ENCODE measurements at regions not wholly inside any gene's neighbourhood (a gene's known extent, or its start where the extent isn't known, plus 50 kb on each side); places are given as distances from the start of the nearest gene placed in this dataset.

DNA sequence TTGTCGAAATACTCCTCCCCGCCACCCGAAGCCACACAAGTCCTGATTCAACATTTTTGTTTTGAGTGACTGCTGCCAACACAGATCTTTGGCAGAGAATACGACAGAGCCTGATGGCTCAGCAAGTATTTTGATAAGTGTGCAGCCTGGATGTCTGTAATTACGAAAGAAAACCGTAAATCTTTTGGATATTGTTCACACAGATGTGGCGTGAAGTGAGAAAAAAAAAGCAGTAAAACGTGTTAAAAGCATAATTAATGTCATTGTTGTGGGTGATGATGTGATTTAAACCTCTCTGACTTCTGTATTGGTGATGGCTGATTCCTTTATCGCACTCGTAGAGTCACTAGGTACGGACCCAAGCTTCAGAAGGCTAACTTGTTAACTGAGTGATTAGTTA, 98.7 kb downstream of the PHETA1 start:
- H3K9me3 ChIP-seq (ENCODE audit: control insufficient read depth, insufficient read depth, low read length), result no peaks in the 10 kb centered on the region
- TF ChIP-seq, protein P1, sequence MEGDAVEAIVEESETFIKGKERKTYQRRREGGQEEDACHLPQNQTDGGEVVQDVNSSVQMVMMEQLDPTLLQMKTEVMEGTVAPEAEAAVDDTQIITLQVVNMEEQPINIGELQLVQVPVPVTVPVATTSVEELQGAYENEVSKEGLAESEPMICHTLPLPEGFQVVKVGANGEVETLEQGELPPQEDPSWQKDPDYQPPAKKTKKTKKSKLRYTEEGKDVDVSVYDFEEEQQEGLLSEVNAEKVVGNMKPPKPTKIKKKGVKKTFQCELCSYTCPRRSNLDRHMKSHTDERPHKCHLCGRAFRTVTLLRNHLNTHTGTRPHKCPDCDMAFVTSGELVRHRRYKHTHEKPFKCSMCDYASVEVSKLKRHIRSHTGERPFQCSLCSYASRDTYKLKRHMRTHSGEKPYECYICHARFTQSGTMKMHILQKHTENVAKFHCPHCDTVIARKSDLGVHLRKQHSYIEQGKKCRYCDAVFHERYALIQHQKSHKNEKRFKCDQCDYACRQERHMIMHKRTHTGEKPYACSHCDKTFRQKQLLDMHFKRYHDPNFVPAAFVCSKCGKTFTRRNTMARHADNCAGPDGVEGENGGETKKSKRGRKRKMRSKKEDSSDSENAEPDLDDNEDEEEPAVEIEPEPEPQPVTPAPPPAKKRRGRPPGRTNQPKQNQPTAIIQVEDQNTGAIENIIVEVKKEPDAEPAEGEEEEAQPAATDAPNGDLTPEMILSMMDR (IDR thresholded peaks at IDR 0.05; ENCODE audit: low read depth, low read length), result no peak
- POLR2A ChIA-PET, result no interaction called here
- H3K4me3 ChIP-seq (ENCODE audit: low read depth, low read length), result no peak overlapping the region
- DNase-seq (ENCODE audit: low read depth, low spot score), result no peak
- CTCF ChIA-PET, result no interaction called here
- no peak overlapping the region for H3K27ac ChIP-seq (ENCODE audit: low read depth, low read length)
- H3K27me3 ChIP-seq (ENCODE audit: control insufficient read depth, insufficient read depth, low read length), result peaks cover 22% of the 10 kb centered on the region

DNA sequence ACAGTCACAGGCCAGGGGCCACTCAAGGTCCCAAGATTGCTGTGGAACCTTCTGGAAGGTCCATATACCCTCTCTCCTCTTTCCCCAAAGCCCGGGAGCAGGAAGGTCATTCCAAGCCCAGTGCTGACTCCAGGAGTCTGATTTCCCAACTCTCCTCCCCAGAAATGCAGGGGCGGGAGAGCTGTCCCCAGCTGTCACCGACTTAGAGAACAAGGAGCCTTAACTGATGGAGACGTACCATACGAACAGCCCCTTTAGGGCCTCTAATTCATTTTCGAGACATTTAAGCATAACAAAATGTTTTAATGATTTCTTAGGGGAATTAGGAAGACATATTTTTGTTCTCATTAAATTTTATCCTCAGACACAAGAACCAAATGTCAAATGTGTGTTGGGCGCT, 99.2 kb downstream of the PHETA1 start:
- H3K4me3 ChIP-seq (ENCODE audit: low read depth, low read length), result no peak overlapping the region
- H3K9me3 ChIP-seq (ENCODE audit: control insufficient read depth, insufficient read depth, low read length), result no peaks in the 10 kb centered on the region
- POLR2A ChIA-PET, result no interaction called here
- H3K27ac ChIP-seq (ENCODE audit: low read depth, low read length), result no peak overlapping the region
- CTCF ChIA-PET, result no interaction called here
- peaks cover 22% of the 10 kb centered on the region for H3K27me3 ChIP-seq (ENCODE audit: control insufficient read depth, insufficient read depth, low read length)
- TF ChIP-seq, protein P1 (IDR thresholded peaks at IDR 0.05; ENCODE audit: low read depth, low read length), result no peak
- no peak for DNase-seq (ENCODE audit: low read depth, low spot score)

DNA sequence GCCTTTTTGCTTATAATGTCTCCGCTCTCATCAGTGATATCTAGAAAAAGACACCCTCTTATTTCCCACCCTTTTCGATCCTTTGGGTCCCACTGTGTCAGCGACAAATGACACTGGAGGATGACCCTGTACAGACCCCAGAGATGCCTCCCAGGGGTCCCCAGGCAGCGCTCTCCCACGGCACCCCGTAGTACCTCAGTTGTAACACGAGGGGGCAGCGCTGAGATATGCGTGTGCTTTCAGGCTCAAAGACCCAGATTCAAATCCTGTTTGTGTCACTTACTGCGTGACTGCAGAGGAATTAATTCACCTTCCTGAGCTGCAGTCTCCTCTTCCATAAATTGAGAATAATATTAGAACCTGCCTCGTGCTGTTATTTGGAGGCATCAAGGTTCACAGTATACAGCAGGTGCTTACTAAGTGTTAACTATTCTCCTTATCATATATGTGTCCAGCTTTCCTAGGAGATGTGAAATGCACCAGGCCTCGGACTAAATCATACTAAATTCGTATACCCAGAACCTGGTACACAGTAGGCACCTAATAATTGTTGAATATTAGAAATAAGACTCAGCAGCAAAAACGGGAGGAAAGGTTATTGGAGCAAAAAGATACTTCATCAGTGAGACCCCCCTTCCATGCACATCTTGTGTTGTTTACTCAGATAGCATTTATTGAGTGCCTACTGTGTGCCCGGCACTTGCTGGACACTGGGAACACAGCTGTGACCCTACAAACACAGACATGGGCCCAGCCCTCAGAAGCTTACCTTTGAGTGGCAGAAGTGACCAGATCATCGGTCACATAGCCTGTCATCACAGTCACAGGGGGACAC, 99.9 kb downstream of the PHETA1 start:
- H3K27ac ChIP-seq (ENCODE audit: low read depth, low read length), result no peak overlapping the region
- ChIA-PET POLR2A (no interaction called here), CTCF (interaction anchor here (0.6 kb wide), 1 partner anchor 223 kb away, joined by 3 read pairs; no protein-coding TSS in a partner anchor)
- TF ChIP-seq, protein P1 (IDR thresholded peaks at IDR 0.05; ENCODE audit: low read depth, low read length), result peak; percentile 40
- DNase-seq (ENCODE audit: low read depth, low spot score), result no peak
- no peaks in the 10 kb centered on the region for H3K9me3 ChIP-seq (ENCODE audit: control insufficient read depth, insufficient read depth, low read length)
- H3K27me3 ChIP-seq (ENCODE audit: control insufficient read depth, insufficient read depth, low read length), result peaks cover 22% of the 10 kb centered on the region
- H3K4me3 ChIP-seq (ENCODE audit: low read depth, low read length), result no peak overlapping the region

DNA sequence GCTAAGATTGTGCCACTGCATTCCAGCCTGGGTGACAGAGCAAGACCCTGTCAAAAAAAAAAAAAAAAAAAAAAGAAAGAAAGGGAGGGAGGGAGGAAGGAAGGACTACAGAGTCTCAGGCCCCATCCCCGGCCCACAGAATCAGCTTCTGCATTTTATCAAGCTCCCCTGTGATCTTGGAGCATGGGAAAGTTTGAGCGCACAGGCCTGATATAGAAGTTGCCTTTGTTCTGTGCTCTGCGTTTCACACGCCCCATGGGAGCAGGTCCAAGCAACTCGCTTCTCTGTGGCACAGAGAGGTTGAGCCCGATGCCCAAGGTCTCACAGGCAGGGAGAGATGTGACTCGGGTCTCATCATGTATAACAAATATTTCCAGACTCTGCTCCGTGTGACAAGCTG, 101.8 kb downstream of the PHETA1 start:
- H3K4me3 ChIP-seq (ENCODE audit: low read depth, low read length), result no peak overlapping the region
- ChIA-PET POLR2A (no interaction called here), CTCF (interaction anchor here (1.2 kb wide), 1 partner anchor 31 kb away, joined by 3 read pairs; no protein-coding TSS in a partner anchor)
- H3K27ac ChIP-seq (ENCODE audit: low read depth, low read length), result no peak overlapping the region
- no peak for DNase-seq (ENCODE audit: low read depth, low spot score)
- peaks cover 20% of the 10 kb centered on the region for H3K27me3 ChIP-seq (ENCODE audit: control insufficient read depth, insufficient read depth, low read length)
- no peaks in the 10 kb centered on the region for H3K9me3 ChIP-seq (ENCODE audit: control insufficient read depth, insufficient read depth, low read length)
- TF ChIP-seq, protein P1 (IDR thresholded peaks at IDR 0.05; ENCODE audit: low read depth, low read length), result no peak

DNA sequence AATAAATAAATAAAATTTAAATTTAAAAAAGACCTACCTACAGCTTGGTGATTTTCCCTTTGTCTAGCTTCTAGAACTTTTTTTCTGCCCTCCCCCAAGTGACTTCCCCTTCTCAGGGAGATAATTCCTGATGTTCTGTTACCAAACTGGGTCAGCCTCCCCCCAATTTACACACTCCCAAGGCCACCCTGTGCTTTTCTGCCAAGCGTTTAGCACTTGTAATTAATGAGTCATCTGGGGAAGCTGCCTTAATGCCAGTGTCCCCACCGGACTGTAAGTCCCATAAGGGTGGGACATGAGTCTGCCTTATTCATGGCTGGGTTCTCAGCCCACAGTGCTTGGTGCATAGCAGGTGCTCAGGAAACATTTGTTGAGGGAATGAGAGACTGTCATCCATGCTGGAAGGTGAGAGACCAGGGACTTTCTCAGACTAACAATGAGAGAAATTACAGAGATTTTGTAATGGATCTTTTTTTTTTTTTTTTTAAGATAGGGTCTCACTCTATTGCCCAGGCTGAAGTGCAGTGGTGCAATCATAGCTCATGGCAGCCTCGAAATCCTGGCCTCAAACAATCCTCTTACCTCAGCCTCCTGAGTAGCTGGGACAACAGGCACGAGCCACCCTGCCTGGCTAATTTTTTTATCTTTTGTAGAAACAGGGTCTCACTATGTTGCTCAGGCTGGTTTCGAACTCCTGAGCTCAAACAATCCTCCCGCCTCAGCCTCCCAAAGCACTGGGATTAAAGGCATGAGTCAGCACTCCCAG, 106.8 kb downstream of the PHETA1 start:
- ChIA-PET POLR2A (interaction anchor here (0.6 kb wide), 1 partner anchor 385 kb away, joined by 4 read pairs; no protein-coding TSS in a partner anchor), CTCF (interaction anchor here (0.6 to 0.7 kb wide), 2 partner anchors 13 to 179 kb away, joined by 3 read pairs; no protein-coding TSS in a partner anchor)
- peaks cover 2% of the 10 kb centered on the region for H3K27me3 ChIP-seq (ENCODE audit: control insufficient read depth, insufficient read depth, low read length)
- no peak overlapping the region for H3K4me3 ChIP-seq (ENCODE audit: low read depth, low read length)
- no peaks in the 10 kb centered on the region for H3K9me3 ChIP-seq (ENCODE audit: control insufficient read depth, insufficient read depth, low read length)
- TF ChIP-seq, protein P1 (IDR thresholded peaks at IDR 0.05; ENCODE audit: low read depth, low read length), result no peak
- H3K27ac ChIP-seq (ENCODE audit: low read depth, low read length), result no peak overlapping the region
- DNase-seq (ENCODE audit: low read depth, low spot score), result no peak
